HEK293 (cell line): ENCODE measurements at regions not wholly inside any gene's neighbourhood (a gene's known extent, or its start where the extent isn't known, plus 50 kb on each side); places are given as distances from the start of the nearest gene placed in this dataset.

Source experiments
- CTCF ChIA-PET: fragments of 350-600 bp; formaldehyde crosslinking; extraction: SDS; loops from one replicate; lab custom pipeline; 2021; ENCODE audit warnings: antibody characterized with exemption; lab: Yijun Ruan, JAX
- POLR2A ChIA-PET: fragments of 300-600 bp; formaldehyde crosslinking; extraction: SDS; loops from one replicate; lab custom pipeline; 2020; ENCODE audit warnings: antibody characterized with exemption, inconsistent platforms; lab: Yijun Ruan, JAX
- H3K27ac ChIP-seq: fragments of 200-500 bp; sonication (Bioruptor generic); 2 replicates; pipeline ENCODE4 v1.5.1; 2014; ENCODE audit warnings: low read depth, low read length, control low read depth, inconsistent platforms; ENCODE audit errors: extremely low read depth
- H3K36me3 ChIP-seq, 2 experiments: fragments of 200-500 bp in 1 of 2; sonication (Bioruptor generic) in 1 of 2; 1 replicate in 1 of 2; 2 replicates in 1 of 2; pipeline ENCODE4 v1.5.1; 2014 to 2017; ENCODE audit warnings: inconsistent platforms in 2 of 2, low read length in 2 of 2; ENCODE audit not compliant: control insufficient read depth in 2 of 2, insufficient read depth in 1 of 2
- H3K4me1 ChIP-seq: fragments of 200-500 bp; sonication (Bioruptor generic); 2 replicates; pipeline ENCODE4 v1.5.1; 2014; ENCODE audit warnings: mild to moderate bottlenecking, low read length, inconsistent platforms; ENCODE audit not compliant: control insufficient read depth, insufficient read depth
- H3K4me3 ChIP-seq: 2 replicates; pipeline ENCODE4 v1.5.1; 2011; ENCODE audit warnings: low read depth, mild to moderate bottlenecking, control low read depth, low read length, moderate library complexity
- H3K9me3 ChIP-seq: fragments of 200-500 bp; sonication (Bioruptor generic); 2 replicates; pipeline ENCODE4 v1.5.1; 2014; ENCODE audit warnings: low read depth, low read length, inconsistent platforms; ENCODE audit not compliant: control insufficient read depth, insufficient read depth
- ELK4 ChIP-seq: IDR thresholded peaks from 2 replicates; pipeline ENCODE4 v1.6.1; 2011; ENCODE audit warnings: mild to moderate bottlenecking, low read depth, low read length, borderline replicate concordance
- GFI1B ChIP-seq: fragments of 450-650 bp; formaldehyde crosslinking; IDR thresholded peaks from 2 replicates; pipeline ENCODE4 v1.5.1; 2016; ENCODE audit warnings: missing biosample characterization, missing genetic modification characterization
- GLI4 ChIP-seq: fragments of 450-650 bp; formaldehyde crosslinking; IDR thresholded peaks from 2 replicates; pipeline ENCODE4 v1.5.1; 2016; ENCODE audit warnings: missing biosample characterization, missing genetic modification characterization
- INSM2 ChIP-seq: fragments of 450-650 bp; formaldehyde crosslinking; IDR thresholded peaks from 2 replicates; pipeline ENCODE4 v1.5.1; 2016; ENCODE audit warnings: missing biosample characterization, missing genetic modification characterization
- KLF7 ChIP-seq: fragments of 450-650 bp; formaldehyde crosslinking; IDR thresholded peaks from 2 replicates; pipeline ENCODE4 v1.5.1; 2016; ENCODE audit warnings: missing biosample characterization, missing genetic modification characterization, borderline replicate concordance
- MEIS1 ChIP-seq: sonication (generic); formaldehyde crosslinking; IDR thresholded peaks from 2 replicates; pipeline ENCODE4 v1.8.1; 2022; ENCODE audit warnings: missing genetic modification reagents, mild to moderate bottlenecking, borderline replicate concordance
- PRDM2 ChIP-seq: fragments of 450-650 bp; formaldehyde crosslinking; IDR thresholded peaks from 2 replicates; pipeline ENCODE4 v1.5.1; 2016; ENCODE audit warnings: missing biosample characterization, missing genetic modification characterization, borderline replicate concordance
- ZFP3 ChIP-seq: fragments of 450-650 bp; formaldehyde crosslinking; IDR thresholded peaks from 2 replicates; pipeline ENCODE4 v1.5.1; 2016; ENCODE audit warnings: low read depth, missing biosample characterization, missing genetic modification characterization
- ZNF175 ChIP-seq: fragments of 450-650 bp; formaldehyde crosslinking; IDR thresholded peaks from 2 replicates; pipeline ENCODE4 v1.5.1; 2016; ENCODE audit warnings: missing biosample characterization, missing genetic modification characterization
- ZNF626 ChIP-seq: fragments of 450-650 bp; sonication (Bioruptor Pico); formaldehyde crosslinking; IDR thresholded peaks from 2 replicates; pipeline ENCODE4 v1.5.1; 2018; ENCODE audit warnings: missing biosample characterization, missing genetic modification characterization, inconsistent platforms
- ZNF629 ChIP-seq: fragments of 450-650 bp; formaldehyde crosslinking; IDR thresholded peaks from 2 replicates; pipeline ENCODE4 v1.5.1; 2017; ENCODE audit warnings: missing biosample characterization, missing genetic modification characterization
- ZNF692 ChIP-seq: fragments of 450-650 bp; formaldehyde crosslinking; IDR thresholded peaks from 2 replicates; pipeline ENCODE4 v1.5.1; 2016; ENCODE audit warnings: missing biosample characterization, missing genetic modification characterization
- ZNF76 ChIP-seq: fragments of 450-650 bp; formaldehyde crosslinking; IDR thresholded peaks from 2 replicates; pipeline ENCODE4; 2016; ENCODE audit warnings: low read depth, missing biosample characterization, missing genetic modification characterization, borderline replicate concordance
- ZNF776 ChIP-seq: fragments of 450-650 bp; formaldehyde crosslinking; IDR thresholded peaks from 2 replicates; pipeline ENCODE4 v1.5.0; 2017; ENCODE audit warnings: missing biosample characterization, missing genetic modification characterization, borderline replicate concordance
- TF ChIP-seq, protein P1 (sequence below): fragments of 450-650 bp; IDR thresholded peaks from 2 replicates; pipeline ENCODE4 v1.5.1; 2018; ENCODE audit warnings: missing biosample characterization, mild to moderate bottlenecking, missing genetic modification characterization
- TF ChIP-seq, protein P2 (sequence below): fragments of 450-650 bp; formaldehyde crosslinking; IDR thresholded peaks from 2 replicates; pipeline ENCODE4 v1.5.1; 2016; ENCODE audit warnings: missing biosample characterization, missing genetic modification characterization
- TF ChIP-seq, protein P3 (sequence below): fragments of 450-650 bp; formaldehyde crosslinking; IDR thresholded peaks from 2 replicates; pipeline ENCODE4 v1.5.1; 2016; ENCODE audit warnings: missing biosample characterization, missing genetic modification characterization

DNA sequence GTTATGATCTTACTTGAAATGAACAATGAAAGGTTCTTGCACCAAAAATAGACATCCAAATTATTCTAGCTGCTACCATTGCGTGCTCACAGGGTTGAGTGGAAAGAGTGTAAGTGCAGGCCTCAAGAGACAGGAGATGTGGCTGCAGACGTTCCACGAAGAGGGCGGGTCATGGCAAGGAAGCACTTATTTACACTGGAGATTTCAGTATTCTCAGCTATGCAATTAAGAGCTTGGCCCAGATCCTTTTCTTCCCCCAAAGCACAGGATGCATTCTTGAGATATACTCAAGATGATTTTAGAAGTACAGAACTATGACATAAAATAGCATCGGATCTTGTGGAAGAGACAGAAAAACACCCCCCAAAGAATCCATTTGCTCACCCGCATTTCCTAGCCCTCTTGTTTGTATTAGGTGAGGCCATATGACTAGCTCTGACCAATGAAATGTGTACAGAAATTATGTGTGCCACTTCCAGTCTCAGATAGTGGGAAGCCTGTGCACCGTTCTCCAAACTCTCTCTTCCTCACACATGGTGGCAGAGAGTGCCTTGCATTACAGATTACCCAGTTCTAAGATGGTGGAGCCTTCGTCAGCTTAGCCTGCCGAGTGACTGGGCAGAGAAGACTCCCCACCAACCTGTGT, 261.4 kb downstream of the TTC8 start:
- Histone ChIP-seq H3K4me3 (no peak overlapping the region), H3K9me3 (no peaks in the 10 kb centered on the region), H3K4me1 (no peaks in the 10 kb centered on the region), H3K27ac (no peak overlapping the region), H3K36me3 (no peaks in the 10 kb centered on the region)
- TF ChIP-seq ZFP3 (tag by site-specific recombination) (no peak), GLI4 (tag by site-specific recombination) (no peak), ZNF692 (tag by site-specific recombination) (no peak), ELK4 (no peak), ZNF629 (tag by site-specific recombination) (no peak), ZNF76 (no peak), ZNF626 (tag by site-specific recombination) (no peak), INSM2 (tag by site-specific recombination) (no peak), KLF7 (no peak), ZNF776 (tag by site-specific recombination) (no peak), MEIS1 (CRISPR knock-in tag) (no peak), ZNF175 (tag by site-specific recombination) (no peak), PRDM2 (tag by site-specific recombination) (no peak), GFI1B (tag by site-specific recombination) (no peak)
- TF ChIP-seq, protein P1, sequence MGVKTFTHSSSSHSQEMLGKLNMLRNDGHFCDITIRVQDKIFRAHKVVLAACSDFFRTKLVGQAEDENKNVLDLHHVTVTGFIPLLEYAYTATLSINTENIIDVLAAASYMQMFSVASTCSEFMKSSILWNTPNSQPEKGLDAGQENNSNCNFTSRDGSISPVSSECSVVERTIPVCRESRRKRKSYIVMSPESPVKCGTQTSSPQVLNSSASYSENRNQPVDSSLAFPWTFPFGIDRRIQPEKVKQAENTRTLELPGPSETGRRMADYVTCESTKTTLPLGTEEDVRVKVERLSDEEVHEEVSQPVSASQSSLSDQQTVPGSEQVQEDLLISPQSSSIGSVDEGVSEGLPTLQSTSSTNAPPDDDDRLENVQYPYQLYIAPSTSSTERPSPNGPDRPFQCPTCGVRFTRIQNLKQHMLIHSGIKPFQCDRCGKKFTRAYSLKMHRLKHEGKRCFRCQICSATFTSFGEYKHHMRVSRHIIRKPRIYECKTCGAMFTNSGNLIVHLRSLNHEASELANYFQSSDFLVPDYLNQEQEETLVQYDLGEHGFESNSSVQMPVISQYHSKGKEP (tag by site-specific recombination): no peak
- TF ChIP-seq, protein P2, sequence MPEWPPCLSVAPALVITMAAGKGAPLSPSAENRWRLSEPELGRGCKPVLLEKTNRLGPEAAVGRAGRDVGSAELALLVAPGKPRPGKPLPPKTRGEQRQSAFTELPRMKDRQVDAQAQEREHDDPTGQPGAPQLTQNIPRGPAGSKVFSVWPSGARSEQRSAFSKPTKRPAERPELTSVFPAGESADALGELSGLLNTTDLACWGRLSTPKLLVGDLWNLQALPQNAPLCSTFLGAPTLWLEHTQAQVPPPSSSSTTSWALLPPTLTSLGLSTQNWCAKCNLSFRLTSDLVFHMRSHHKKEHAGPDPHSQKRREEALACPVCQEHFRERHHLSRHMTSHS (tag by site-specific recombination): no peak
- TF ChIP-seq, protein P3, sequence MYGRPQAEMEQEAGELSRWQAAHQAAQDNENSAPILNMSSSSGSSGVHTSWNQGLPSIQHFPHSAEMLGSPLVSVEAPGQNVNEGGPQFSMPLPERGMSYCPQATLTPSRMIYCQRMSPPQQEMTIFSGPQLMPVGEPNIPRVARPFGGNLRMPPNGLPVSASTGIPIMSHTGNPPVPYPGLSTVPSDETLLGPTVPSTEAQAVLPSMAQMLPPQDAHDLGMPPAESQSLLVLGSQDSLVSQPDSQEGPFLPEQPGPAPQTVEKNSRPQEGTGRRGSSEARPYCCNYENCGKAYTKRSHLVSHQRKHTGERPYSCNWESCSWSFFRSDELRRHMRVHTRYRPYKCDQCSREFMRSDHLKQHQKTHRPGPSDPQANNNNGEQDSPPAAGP (tag by site-specific recombination): no peak
- ChIA-PET POLR2A (no interaction called here), CTCF (no interaction called here)
